ENCODE measurements at regions not wholly inside any gene's neighbourhood (a gene's known extent, or its start where the extent isn't known, plus 50 kb on each side); places are given as distances from the start of the nearest gene placed in this dataset.

GRCh38 chr20:60126975-60127374 lies 168.8 kb downstream of the CDH26 start:
- Histone ChIP-seq H3K36me3 (ENCODE audit: control insufficient read depth in 2 of 4, insufficient read depth in 4 of 4, low read length in 3 of 4) (no peaks in the 10 kb centered on the region), H2BK5ac (ENCODE audit: low read depth, low read length) (no peak overlapping the region), H3K23ac (ENCODE audit: insufficient read length) (no peak overlapping the region), H2AFZ (ENCODE audit: low read length) (no peak overlapping the region), H4K91ac (replicated peaks; ENCODE audit: insufficient read length, low read length) (no peak overlapping the region), H3K23me2 (ENCODE audit: low read depth, low read length) (no peaks in the 10 kb centered on the region), H4K20me1 (replicated peaks in 1 of 2; ENCODE audit: control insufficient read depth in 1 of 2, insufficient read depth in 2 of 2, low read length in 2 of 2) (no peaks in the 10 kb centered on the region), H3K18ac (ENCODE audit: extremely low read depth, low read length) (no peak overlapping the region), H3K4me3 (ENCODE audit: extremely low read depth in 1 of 4, insufficient read depth in 2 of 4, low read depth in 3 of 4, low read length in 4 of 4) (no peak overlapping the region), H3K4ac (replicated peaks; ENCODE audit: insufficient read length, low read depth, low read length) (no peak overlapping the region), H2BK15ac (ENCODE audit: low read length) (no peak overlapping the region), H3K4me2 (ENCODE audit: insufficient read depth in 1 of 2, low read depth in 2 of 2, low read length in 2 of 2) (no peak overlapping the region), H3K9me3 (ENCODE audit: insufficient read depth in 2 of 2, low read depth in 1 of 2, low read length in 1 of 2) (no peaks in the 10 kb centered on the region), H4K5ac (ENCODE audit: insufficient read length, low read depth, low read length) (no peak overlapping the region), H2BK120ac (replicated peaks; ENCODE audit: low read depth, low read length) (no peak overlapping the region), H3K79me2 (ENCODE audit: control insufficient read depth in 1 of 2, insufficient read depth in 2 of 2, low read length in 2 of 2) (no peaks in the 10 kb centered on the region), H2BK20ac (ENCODE audit: low read length) (no peak overlapping the region), H3K79me1 (ENCODE audit: low read depth, low read length) (no peaks in the 10 kb centered on the region), H2BK12ac (ENCODE audit: low read depth, low read length) (no peak overlapping the region), H2AK5ac (ENCODE audit: low read depth, low read length) (no peak overlapping the region), H3K27ac (ENCODE audit: low read depth, low read length) (no peak overlapping the region), H4K8ac (ENCODE audit: extremely low read depth, insufficient read depth, low read length) (no peak overlapping the region), H3K9ac (replicated peaks in 1 of 4; ENCODE audit: extremely low read depth in 1 of 4, low read depth in 3 of 4, low read length in 3 of 4) (no peak overlapping the region), H3K56ac (replicated peaks; ENCODE audit: insufficient read length, low read depth, low read length) (no peak overlapping the region), H3K27me3 (replicated peaks in 1 of 4; ENCODE audit: control insufficient read depth in 3 of 4, extremely low read depth in 1 of 4, insufficient read depth in 3 of 4, low read length in 3 of 4) (peaks cover 0 to 5% (median 1%) of the 10 kb centered on the region in 4 experiments; a peak in 4 of 7 replicates), H3K4me1 (replicated peaks in 1 of 4; ENCODE audit: control insufficient read depth in 3 of 4, insufficient read depth in 4 of 4, low read length in 3 of 4) (no peaks in the 10 kb centered on the region), H3K14ac (ENCODE audit: insufficient read length) (no peak overlapping the region)
- TF ChIP-seq, protein P1, sequence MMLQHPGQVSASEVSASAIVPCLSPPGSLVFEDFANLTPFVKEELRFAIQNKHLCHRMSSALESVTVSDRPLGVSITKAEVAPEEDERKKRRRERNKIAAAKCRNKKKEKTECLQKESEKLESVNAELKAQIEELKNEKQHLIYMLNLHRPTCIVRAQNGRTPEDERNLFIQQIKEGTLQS (IDR thresholded peaks at IDR 0.05; ENCODE audit: insufficient read depth, low read depth, low read length) = no peak
- no peak for TF ChIP-seq JUND (IDR thresholded peaks at IDR 0.05; ENCODE audit: low read length)
- TF ChIP-seq CTBP2 (IDR thresholded peaks at IDR 0.05; ENCODE audit: borderline replicate concordance, insufficient read depth, insufficient read length, low read length) = no peak
- no peak for TF ChIP-seq CBX5 (IDR thresholded peaks at IDR 0.05; ENCODE audit: low read depth, low read length)
- no peak for TF ChIP-seq RBBP5 (IDR thresholded peaks at IDR 0.05; ENCODE audit: borderline replicate concordance, low read depth, low read length)
- TF ChIP-seq, protein P2, sequence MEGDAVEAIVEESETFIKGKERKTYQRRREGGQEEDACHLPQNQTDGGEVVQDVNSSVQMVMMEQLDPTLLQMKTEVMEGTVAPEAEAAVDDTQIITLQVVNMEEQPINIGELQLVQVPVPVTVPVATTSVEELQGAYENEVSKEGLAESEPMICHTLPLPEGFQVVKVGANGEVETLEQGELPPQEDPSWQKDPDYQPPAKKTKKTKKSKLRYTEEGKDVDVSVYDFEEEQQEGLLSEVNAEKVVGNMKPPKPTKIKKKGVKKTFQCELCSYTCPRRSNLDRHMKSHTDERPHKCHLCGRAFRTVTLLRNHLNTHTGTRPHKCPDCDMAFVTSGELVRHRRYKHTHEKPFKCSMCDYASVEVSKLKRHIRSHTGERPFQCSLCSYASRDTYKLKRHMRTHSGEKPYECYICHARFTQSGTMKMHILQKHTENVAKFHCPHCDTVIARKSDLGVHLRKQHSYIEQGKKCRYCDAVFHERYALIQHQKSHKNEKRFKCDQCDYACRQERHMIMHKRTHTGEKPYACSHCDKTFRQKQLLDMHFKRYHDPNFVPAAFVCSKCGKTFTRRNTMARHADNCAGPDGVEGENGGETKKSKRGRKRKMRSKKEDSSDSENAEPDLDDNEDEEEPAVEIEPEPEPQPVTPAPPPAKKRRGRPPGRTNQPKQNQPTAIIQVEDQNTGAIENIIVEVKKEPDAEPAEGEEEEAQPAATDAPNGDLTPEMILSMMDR (IDR thresholded peaks at IDR 0.05; ENCODE audit: control extremely low read depth in 1 of 3, insufficient read depth in 1 of 3, low read depth in 1 of 3, low read length in 3 of 3) = no peak
- TF ChIP-seq BRCA1 (IDR thresholded peaks at IDR 0.05; ENCODE audit: low read depth, low read length) = no peak
- no peak for TF ChIP-seq SIRT6 (IDR thresholded peaks at IDR 0.05; ENCODE audit: low read length)
- TF ChIP-seq POLR2A (IDR thresholded peaks at IDR 0.05; ENCODE audit: control extremely low read depth in 1 of 2, low read depth in 2 of 2, low read length in 2 of 2) = no peak
- TF ChIP-seq SRF (IDR thresholded peaks at IDR 0.05; ENCODE audit: low read depth, low read length) = no peak
- no peak for TF ChIP-seq SIN3A (conservative IDR thresholded peaks at IDR 0.05 in 1 of 2, IDR thresholded peaks at IDR 0.05 in 1 of 2; ENCODE audit: low read depth in 1 of 2, low read length in 2 of 2)
- no peak for DNase-seq (ENCODE audit: low read depth in 1 of 2, low spot score in 2 of 2)
- FAIRE-seq = no peak
- CTCF ChIA-PET (ENCODE audit: partially characterized antibody) = no interaction called here
- 94% methylated on average over 1 of the region's 1 CpG; no CpG with 5 or more reads in 1 of the 2 experiments for WGBS, 2 experiments (ENCODE audit: extremely low coverage in 1 of 2, insufficient coverage in 1 of 2, insufficient read length in 1 of 2, insufficient replicate concordance in 2 of 2, low coverage in 1 of 2, low lambda C conversion rate in 2 of 2, missing lambda C conversion rate in 1 of 2)
- POLR2A ChIA-PET (ENCODE audit: partially characterized antibody) = no interaction called here

All from H1 (cell line).